PC-9 (cell line): ENCODE measurements at regions not wholly inside any gene's neighbourhood (a gene's known extent, or its start where the extent isn't known, plus 50 kb on each side); places are given as distances from the start of the nearest gene placed in this dataset.
A peak's percentile ranks its signal among the peaks of the same experiment; 100 is the strongest.

Experiments used
- BruUV-seq: library from RNA; stranded (reverse); fragments of 400-500 nt; replicated peaks from 2 replicates; lab custom pipeline; 2021; lab: Mats Ljungman, UMichigan
- CTCF ChIA-PET: fragments of 300-600 bp; sonication (Branson Sonifier 250); formaldehyde crosslinking; loops from one replicate; lab custom pipeline; 2022; ENCODE audit warnings: antibody characterized with exemption; lab: Charles Lee
- POLR2A ChIA-PET: fragments of 300-600 bp; sonication (Branson Sonifier 250); formaldehyde crosslinking; loops from one replicate; lab custom pipeline; 2022; ENCODE audit warnings: antibody characterized with exemption; ENCODE audit not compliant: unreplicated experiment; lab: Charles Lee
- DNase-seq, 2 experiments: peaks; one replicate each; pipeline versions ENCODE4 v3.0.0 to v3.0.0-alpha.2; 2015 to 2022; ENCODE audit warnings: mixed read lengths in 1 of 2
- H2AFZ ChIP-seq: fragments of 200-600 bp; sonication (generic); 2 replicates; pipeline ENCODE4 v1.8.1; 2017; ENCODE audit warnings: antibody characterized with exemption
- H3F3A ChIP-seq: fragments of 200-600 bp; sonication (generic); 2 replicates; pipeline ENCODE4 v1.8.1; 2017; ENCODE audit warnings: antibody characterized with exemption, mild to moderate bottlenecking, low read depth; ENCODE audit not compliant: insufficient read depth
- H3K27ac ChIP-seq: fragments of 200-600 bp; sonication (generic); 2 replicates; pipeline ENCODE4 v1.6.1; 2016; ENCODE audit warnings: mixed run types
- H3K27me3 ChIP-seq: fragments of 200-600 bp; sonication (generic); 2 replicates; pipeline ENCODE4 v1.6.1; 2016; ENCODE audit warnings: low read depth, mixed run types; ENCODE audit not compliant: insufficient read depth
- H3K36me3 ChIP-seq: fragments of 200-600 bp; sonication (generic); 2 replicates; pipeline ENCODE4 v1.6.1; 2016; ENCODE audit warnings: low read depth, mixed run types
- H3K4me1 ChIP-seq: fragments of 200-600 bp; sonication (generic); replicated peaks from 2 replicates; pipeline ENCODE4 v1.6.1; 2016; ENCODE audit warnings: mixed run types; ENCODE audit not compliant: insufficient read depth
- H3K4me2 ChIP-seq: fragments of 200-600 bp; sonication (generic); 2 replicates; pipeline ENCODE4 v1.6.1; 2017; ENCODE audit warnings: mixed run types
- H3K4me3 ChIP-seq: fragments of 200-600 bp; sonication (generic); 2 replicates; pipeline ENCODE4 v1.6.1; 2016; ENCODE audit warnings: mixed run types
- H3K79me2 ChIP-seq: fragments of 200-600 bp; sonication (generic); 2 replicates; pipeline ENCODE4 v1.6.1; 2017; ENCODE audit warnings: low read depth, mixed run types
- H3K9me2 ChIP-seq: fragments of 200-600 bp; sonication (generic); 2 replicates; pipeline ENCODE4 v1.8.1; 2017; ENCODE audit warnings: mild to moderate bottlenecking; ENCODE audit not compliant: insufficient read depth
- H3K9me3 ChIP-seq: fragments of 200-600 bp; sonication (generic); 2 replicates; pipeline ENCODE4 v1.8.1; 2016; ENCODE audit warnings: low read depth; ENCODE audit not compliant: insufficient read depth
- H4K20me1 ChIP-seq: fragments of 200-600 bp; sonication (generic); 2 replicates; pipeline ENCODE4 v1.8.1; 2017; ENCODE audit not compliant: insufficient read depth
- CTCF ChIP-seq: fragments of 200-600 bp; sonication (generic); conservative IDR thresholded peaks from 2 replicates; pipeline ENCODE4 v1.6.1; 2017; ENCODE audit warnings: mixed run types, antibody characterized with exemption, mild to moderate bottlenecking, moderate library complexity
- EZH2 ChIP-seq: fragments of 200-600 bp; sonication (generic); IDR thresholded peaks from 2 replicates; pipeline ENCODE4 v1.8.0; 2017; ENCODE audit warnings: antibody characterized with exemption, low read depth
- intact Hi-C: fragments of 100-400 bp; cut with micrococcal nuclease; formaldehyde crosslinking; loops from one replicate; pipeline ENCODE4 v1.10.0; 2022; ENCODE audit not compliant: unreplicated experiment

- ChIA-PET CTCF (interaction anchor here (0.6 kb wide), 1 partner anchor 464 kb away, joined by 8 read pairs; no protein-coding TSS in a partner anchor), POLR2A (interaction anchor here (0.6 kb wide), 1 partner anchor 112 kb away, joined by 3 read pairs; no protein-coding TSS in a partner anchor)
- no peaks in the 10 kb centered on the region for H3K79me2 ChIP-seq
- H3K27me3 ChIP-seq = no peaks in the 10 kb centered on the region
- H3F3A ChIP-seq = peaks cover 26% of the 10 kb centered on the region
- H4K20me1 ChIP-seq = no peaks in the 10 kb centered on the region
- no TSS peak for BruUV-seq
- H3K4me1 ChIP-seq = peaks cover 53% of the 10 kb centered on the region
- peak overlapping the region; percentile 98 for H3K27ac ChIP-seq
- H3K36me3 ChIP-seq = no peaks in the 10 kb centered on the region
- 0 out of 2 replicates have a peak overlapping the region, but pooled peaks have one; percentile 15 for H3K4me2 ChIP-seq
- TF ChIP-seq CTCF = no peak
- no peak for TF ChIP-seq EZH2
- no peak overlapping the region for H3K4me3 ChIP-seq
- no peaks in the 10 kb centered on the region for H3K9me2 ChIP-seq
- DNase-seq = peak; percentile 29 to 66
- H3K9me3 ChIP-seq = 0 out of 2 replicates have a peak, but pooled peaks cover 7% of the 10 kb centered on the region
- no peak overlapping the region for H2AFZ ChIP-seq
- intact Hi-C loops = loop anchor here (10.0 kb wide), 1 partner anchor 130 kb away; no protein-coding TSS in a partner anchor
These were observed 416.3 kb downstream of the NR2F1-AS1 start for GRCh38 chr5:93164690-93165089.

GRCh38 chr5:93163010-93163663 lies 417.9 kb downstream of the NR2F1-AS1 start:
- CTCF ChIA-PET = no interaction called here

More at GRCh38 chr5:93163010-93163663, 417.9 kb downstream of the NR2F1-AS1 start:
- Histone ChIP-seq H3K4me1 (peaks cover 53% of the 10 kb centered on the region), H3K9me3 (peaks cover 7% of the 10 kb centered on the region; the same call in 1 of the 2 replicates), H3K4me2 (peak overlapping the region; percentile 59), H3K4me3 (0 out of 2 replicates have a peak overlapping the region, but pooled peaks have one; percentile 24), H3F3A (peaks cover 26% of the 10 kb centered on the region), H3K36me3 (no peaks in the 10 kb centered on the region), H2AFZ (0 out of 2 replicates have a peak overlapping the region, but pooled peaks have one; percentile 0), H4K20me1 (no peaks in the 10 kb centered on the region), H3K79me2 (no peaks in the 10 kb centered on the region), H3K27ac (peak overlapping the region; percentile 98), H3K27me3 (no peaks in the 10 kb centered on the region), H3K9me2 (no peaks in the 10 kb centered on the region)
- no peak for TF ChIP-seq CTCF
- peak in 1 of 2 experiments; percentile 96 for DNase-seq
- no TSS peak for BruUV-seq
- POLR2A ChIA-PET = interaction anchor here (0.6 kb wide), 2 partner anchors 27 to 1782 kb away, joined by 3 to 6 read pairs; no protein-coding TSS in a partner anchor
- intact Hi-C loops = loop anchor here (1.0 to 10.0 kb wide), 3 partner anchors 26 to 132 kb away; no protein-coding TSS in a partner anchor
